SK-N-DZ (cell line): ENCODE measurements at regions not wholly inside any gene's neighbourhood (a gene's known extent, or its start where the extent isn't known, plus 50 kb on each side); places are given as distances from the start of the nearest gene placed in this dataset.
"Not testable (repeated sequence)": the region's sequence is repeated elsewhere in the genome, so short reads cannot be mapped to it uniquely, and the experiment has no call there.

Source experiments
- DNase-seq: peaks from one replicate; pipeline ENCODE4 v3.0.0-alpha.2; 2015; ENCODE audit warnings: low spot score

- not testable (repeated sequence) for DNase-seq
Observed at GRCh38 chr14:19241451-19241850, 192.7 kb downstream of the POTEG start.

DNA sequence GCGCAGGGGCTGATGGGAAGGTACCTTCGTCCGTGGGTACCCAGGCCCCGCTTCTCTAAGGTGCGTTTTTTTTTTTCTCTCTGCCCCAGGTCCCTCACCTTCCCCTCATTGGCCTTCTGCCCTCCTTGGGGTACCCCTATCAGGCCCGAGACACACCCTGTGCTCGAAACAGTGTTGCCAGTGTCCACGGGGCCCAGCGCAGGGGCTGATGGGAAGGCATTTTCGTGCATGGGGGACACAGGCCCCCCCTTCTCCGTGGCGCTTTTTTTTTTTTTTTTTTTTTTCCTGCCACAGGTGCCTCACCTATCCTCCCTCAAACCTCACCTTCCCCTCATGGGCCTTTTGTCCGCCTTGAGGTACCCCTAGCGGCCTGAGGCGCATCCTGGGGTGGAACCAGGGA lies 191.6 kb downstream of the POTEG start:
- not testable (repeated sequence) for DNase-seq

- not testable (repeated sequence) for DNase-seq
Observed at GRCh38 chr14:19266908-19267307, 167.2 kb downstream of the POTEG start.

DNA sequence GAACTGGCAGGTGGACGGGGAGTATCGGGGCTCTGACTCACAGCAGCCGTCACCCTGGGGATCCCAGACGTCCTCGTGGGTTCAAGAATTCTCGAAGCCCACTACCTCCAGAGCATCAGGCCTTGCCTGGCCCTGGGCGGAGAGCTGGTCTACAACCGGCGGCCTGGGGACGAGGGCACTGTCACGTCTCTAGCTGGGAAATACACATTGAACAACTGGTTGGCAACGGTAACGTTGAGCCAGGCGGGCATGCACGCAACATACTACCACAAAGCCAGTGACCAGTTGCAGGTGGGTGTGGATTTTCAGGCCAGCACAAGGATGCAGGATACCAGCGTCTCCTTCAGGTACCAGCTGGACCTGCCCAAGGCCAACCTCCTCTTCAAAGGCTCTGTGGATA lies 166.5 kb downstream of the POTEG start:
- DNase-seq = not testable (repeated sequence)

GRCh38 chr14:19268047-19268627 lies 166.0 kb downstream of the POTEG start:
- not testable (repeated sequence) for DNase-seq

GRCh38 chr14:19272235-19272634 lies 161.9 kb downstream of the POTEG start:
- not testable (repeated sequence) for DNase-seq

DNA sequence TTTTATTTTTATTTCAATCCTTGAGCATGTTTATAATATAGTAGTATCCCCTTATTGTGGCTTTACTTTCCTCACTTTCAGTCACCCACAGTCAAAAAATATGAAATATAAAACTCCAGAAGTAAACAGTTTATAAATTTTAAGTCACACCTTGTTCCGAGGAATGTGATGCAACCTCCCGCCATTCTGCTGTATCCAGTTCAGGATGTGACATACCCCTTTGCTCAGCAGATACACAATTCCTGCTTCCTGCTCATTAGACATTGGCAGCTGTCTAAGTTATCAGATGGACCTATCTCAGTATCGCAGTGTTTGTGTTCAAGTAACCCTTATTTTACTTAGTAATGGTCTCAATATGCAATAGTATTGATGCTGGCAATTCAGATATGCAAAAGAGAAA lies 144.5 kb downstream of the POTEG start:
- not testable (repeated sequence) for DNase-seq

- not testable (repeated sequence) for DNase-seq
Observed at GRCh38 chr14:19300243-19300642, 133.9 kb downstream of the POTEG start.

GRCh38 chr14:19300838-19301237 lies 133.3 kb downstream of the POTEG start:
- DNase-seq = not testable (repeated sequence)

DNA sequence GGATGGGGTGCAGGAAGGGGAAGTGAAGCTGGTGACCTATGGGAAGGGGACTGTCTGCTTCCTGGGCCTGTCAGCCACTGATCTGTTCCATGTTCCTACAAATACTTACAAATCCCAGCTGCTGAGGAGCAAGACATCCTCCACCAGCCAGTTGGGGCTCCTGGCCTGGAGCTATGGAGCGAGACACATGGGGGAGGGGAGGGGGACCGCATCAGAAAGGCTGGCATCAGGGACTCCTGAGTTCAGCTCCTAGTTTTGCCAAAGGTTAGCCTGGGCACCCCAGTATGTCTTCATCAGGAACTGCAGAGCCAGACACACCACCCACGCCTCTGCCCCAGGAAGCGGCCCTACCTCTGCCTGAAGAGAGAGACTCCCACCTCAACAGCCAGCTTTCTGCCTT lies 130.3 kb downstream of the POTEG start:
- DNase-seq = not testable (repeated sequence)

DNA sequence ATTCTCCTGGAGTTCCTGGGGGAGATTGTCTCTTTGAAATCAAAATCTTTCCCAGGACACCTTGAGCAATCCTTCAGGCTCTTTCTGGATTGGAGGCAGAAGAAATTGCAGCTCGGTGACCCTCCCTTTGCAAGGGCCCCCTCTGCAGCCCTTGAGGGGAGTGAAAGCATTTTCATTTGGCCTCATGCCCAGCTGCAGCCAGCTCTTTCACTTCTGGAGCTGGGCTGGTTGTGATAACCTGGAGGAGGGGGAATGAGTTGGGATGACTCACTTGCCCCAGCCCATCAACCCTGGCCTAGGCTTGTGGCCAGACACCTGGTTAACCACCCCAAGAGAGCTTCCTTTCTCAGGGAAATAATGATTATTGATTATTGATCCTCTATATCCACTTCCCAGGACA lies 129.7 kb downstream of the POTEG start:
- not testable (repeated sequence) for DNase-seq

DNA sequence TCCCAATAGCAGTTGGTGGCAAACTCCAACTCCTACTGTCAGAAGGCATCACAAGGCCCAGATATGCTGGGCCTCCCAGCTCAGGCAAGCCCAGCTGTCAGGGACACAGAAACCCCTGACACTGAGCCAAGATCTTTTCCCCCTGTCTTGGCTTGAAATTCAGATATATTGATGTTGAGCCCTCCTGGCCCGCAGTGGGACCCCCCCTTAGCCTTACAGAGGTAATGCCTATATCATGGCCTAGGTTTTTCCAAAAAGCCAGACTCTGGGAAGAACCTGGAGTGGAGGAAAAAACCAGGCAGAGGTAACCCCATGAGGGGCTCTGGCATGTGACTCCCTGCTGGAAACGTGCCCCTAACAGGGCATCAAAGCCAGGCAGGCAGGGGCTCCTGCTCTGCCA lies 129.2 kb downstream of the POTEG start:
- DNase-seq = not testable (repeated sequence)

- DNase-seq = not testable (repeated sequence)
Observed at GRCh38 chr14:19305776-19306175, 128.4 kb downstream of the POTEG start.

DNA sequence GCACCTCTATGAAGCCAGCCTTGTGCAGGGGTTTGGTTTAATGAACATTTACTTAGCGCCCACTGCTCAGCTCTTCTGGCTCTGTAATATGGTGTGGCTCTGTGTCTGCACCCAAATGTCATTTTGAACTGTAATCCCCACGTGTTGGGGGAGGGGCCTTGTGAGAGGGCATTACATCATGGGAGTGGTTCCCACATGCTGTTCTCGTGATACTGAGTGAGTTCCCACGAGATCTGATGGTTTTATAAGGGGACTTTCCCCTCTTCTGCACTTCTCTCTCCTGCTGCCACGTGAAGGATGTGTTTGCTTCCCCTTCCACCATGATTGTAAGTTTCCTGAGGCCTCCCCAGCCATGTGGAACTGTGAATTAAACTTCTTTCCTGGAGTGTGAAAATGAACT lies 127.7 kb downstream of the POTEG start:
- DNase-seq = not testable (repeated sequence)

DNA sequence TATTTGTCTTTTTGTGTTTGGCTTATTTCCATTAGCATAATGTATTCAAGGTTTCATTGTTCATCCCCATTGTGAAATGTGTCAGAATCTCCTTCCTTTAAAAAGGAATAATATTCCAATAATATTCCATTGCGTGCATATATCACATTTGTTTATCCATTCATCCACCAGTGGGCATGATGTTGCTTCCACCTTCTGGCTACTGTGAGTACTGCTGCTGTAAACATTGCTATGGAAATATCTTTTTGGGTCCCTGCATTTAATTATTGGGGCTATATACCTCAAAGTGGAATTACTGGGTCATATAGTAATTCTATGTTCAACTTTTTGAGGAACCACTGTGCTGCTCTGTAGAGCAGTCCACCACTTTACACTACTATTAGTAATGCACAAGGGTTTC lies 123.1 kb downstream of the POTEG start:
- not testable (repeated sequence) for DNase-seq

DNA sequence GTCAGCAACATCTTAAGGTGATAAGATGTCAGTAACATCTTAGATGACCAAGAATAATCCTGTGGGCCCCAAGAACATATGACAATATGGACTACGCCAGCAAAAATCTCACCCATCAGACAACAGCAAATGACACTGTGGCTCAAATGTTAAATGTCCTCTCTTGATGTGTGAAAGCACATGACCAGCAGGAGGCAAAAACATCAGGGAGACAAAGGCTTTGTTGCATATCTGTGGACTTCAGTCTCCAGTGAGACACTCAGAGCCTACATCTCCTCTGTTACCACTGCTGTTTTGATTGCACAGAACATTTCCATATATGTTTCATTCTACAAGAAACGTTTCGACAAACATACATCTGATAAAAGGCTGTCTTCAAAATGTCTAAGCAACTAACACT lies 103.5 kb downstream of the POTEG start:
- DNase-seq = not testable (repeated sequence)

- not testable (repeated sequence) for DNase-seq
Observed at GRCh38 chr14:19337232-19338059, 96.7 kb downstream of the POTEG start.

DNA sequence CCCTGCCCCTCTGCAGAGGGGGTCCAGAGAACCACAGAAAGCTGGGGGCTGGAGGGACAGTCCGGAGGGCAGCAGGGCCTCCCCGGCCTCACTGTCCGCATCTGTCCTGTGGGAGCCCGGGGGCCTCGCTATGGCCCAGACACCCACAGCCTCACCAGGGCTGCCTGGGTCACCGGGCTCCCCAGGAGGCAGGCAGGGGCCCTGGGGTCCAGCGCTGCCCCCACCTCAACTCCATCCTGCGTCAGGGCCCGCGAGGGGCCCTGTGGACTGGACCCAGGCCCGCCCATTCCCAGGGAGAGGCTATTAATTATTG lies 96.1 kb downstream of the POTEG start:
- DNase-seq = not testable (repeated sequence)

DNA sequence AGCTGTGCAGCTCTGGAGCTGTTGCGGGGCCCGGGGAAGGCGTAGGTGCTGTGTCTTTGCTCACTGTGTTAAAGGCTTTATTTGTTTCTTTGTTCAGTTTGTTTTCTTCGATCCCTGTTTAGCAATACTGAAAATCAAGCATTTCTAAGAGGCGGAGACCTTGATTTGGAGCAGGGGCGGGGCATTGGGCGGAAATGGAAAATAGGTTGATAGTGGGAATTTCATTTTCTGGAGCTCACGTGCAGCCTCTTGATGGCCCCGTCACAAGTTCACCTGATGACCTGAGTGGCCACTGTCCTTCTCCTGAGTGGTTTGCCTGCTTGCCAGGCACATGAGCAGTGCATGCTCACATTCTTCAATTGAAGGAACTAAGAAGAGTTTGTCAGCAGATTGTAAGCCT lies 93.2 kb downstream of the POTEG start:
- not testable (repeated sequence) for DNase-seq

- DNase-seq = not testable (repeated sequence)
Observed at GRCh38 chr14:19341627-19342026, 92.5 kb downstream of the POTEG start.

DNA sequence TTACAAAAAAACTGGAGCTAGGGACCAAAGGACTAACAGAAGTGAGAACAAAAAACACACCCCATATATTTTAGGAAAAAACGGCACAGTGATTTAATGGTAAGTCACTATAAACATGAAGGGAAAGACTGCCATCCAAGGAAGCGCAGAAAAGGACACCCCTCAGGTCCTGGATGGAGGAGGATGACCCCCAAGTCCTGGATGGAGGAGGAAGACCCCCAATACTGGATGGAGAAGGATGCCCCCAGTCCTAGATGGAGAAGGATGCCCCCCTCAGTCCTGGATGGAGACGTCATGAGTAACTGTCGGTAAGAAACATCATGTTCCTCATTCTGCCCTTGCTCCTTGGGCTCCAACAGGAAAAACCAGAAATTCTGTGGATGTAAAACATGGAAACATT lies 89.9 kb downstream of the POTEG start:
- not testable (repeated sequence) for DNase-seq

- not testable (repeated sequence) for DNase-seq
Observed at GRCh38 chr14:19344689-19345088, 89.5 kb downstream of the POTEG start.

- DNase-seq = not testable (repeated sequence)
Observed at GRCh38 chr14:19345298-19345911, 88.7 kb downstream of the POTEG start.
